Ovary (tissue), 7 donors: ENCODE measurements at regions not wholly inside any gene's neighbourhood (a gene's known extent, or its start where the extent isn't known, plus 50 kb on each side); places are given as distances from the start of the nearest gene placed in this dataset.

Experiments used
- DNase-seq, 5 donors: peaks; one replicate each; pipeline ENCODE4 v3.0.0-alpha.2; 2019 to 2020
- H3K27ac ChIP-seq, 2 donors: fragments of 200-600 bp; one replicate each; pipeline versions ENCODE4 v1.5.1 to v1.8.0; 2019 to 2022
- H3K27me3 ChIP-seq: fragments of 200-600 bp; one replicate; pipeline ENCODE4 v1.8.0; 2022
- H3K36me3 ChIP-seq: fragments of 200-600 bp; sonication (generic); one replicate; pipeline ENCODE4 v1.5.1; 2019
- H3K4me1 ChIP-seq: one replicate; pipeline ENCODE4 v1.8.1; 2013; ENCODE audit warnings: mild to moderate bottlenecking, moderate library complexity; ENCODE audit not compliant: insufficient read depth
- H3K4me3 ChIP-seq: fragments of 200-600 bp; sonication (generic); one replicate; pipeline ENCODE4 v1.5.1; 2017
- H3K9me3 ChIP-seq, 2 donors: fragments of 200-600 bp in 1 of 2; sonication (generic) in 1 of 2; one replicate each; pipeline versions ENCODE4 v1.5.1 to v1.8.1; 2013 to 2019; ENCODE audit warnings: mild to moderate bottlenecking in 1 of 2, moderate library complexity in 1 of 2
- CTCF ChIP-seq, 3 donors: fragments of 450-650 bp in 2 of 3; fragments of 200-600 bp in 1 of 3; IDR thresholded peaks; one replicate each; pipeline versions ENCODE4 v1.5.1 to v1.8.0; 2016 to 2022; ENCODE audit warnings: antibody characterized with exemption in 3 of 3, mild to moderate bottlenecking in 1 of 3
- EP300 ChIP-seq: sonication (generic); formaldehyde crosslinking; IDR thresholded peaks from one replicate; pipeline ENCODE4 v1.6.1; 2017; ENCODE audit warnings: antibody characterized with exemption
- POLR2A ChIP-seq: fragments of 450-650 bp; IDR thresholded peaks from one replicate; pipeline ENCODE4 v1.6.1; 2017; ENCODE audit warnings: antibody characterized with exemption, mild to moderate bottlenecking, moderate library complexity
- WGBS, 3 donors: extraction: QIAGEN DNeasy Blood & Tissue Kit in 1 of 3; methylation state at CpG; one replicate each; pipeline versions ENCODE4 v1.1.5 to v1.1.7; 2013 to 2017; 5-methylcytosine and 5-hydroxymethylcytosine counted together
- intact Hi-C, 4 donors: fragments of 100-400 bp; cut with DNase I; formaldehyde crosslinking; loops; one replicate each; pipeline versions ENCODE4 v1.11.0 to v1.15.1; 2022 to 2023
- donor health status: DM: no; HTN: no; CAD: no; lungs with moderate emphysema.
- donor health status: DM: no; HTN: no; CAD: no.
- donor health status: Bipolar disorder and iron deficiency.
- donor health status: DM: no; HTN: no; CAD: no.
- donor health status: DM: yes; HTN: yes; CAD: no.

- no peaks in the 10 kb centered on the region for H3K36me3 ChIP-seq
- no peaks in the 10 kb centered on the region for H3K27me3 ChIP-seq
- WGBS, 3 donors, result 49 to 57% (median 56%) methylated on average over 5 of the region's 5 CpGs
- no peak for DNase-seq
- TF ChIP-seq CTCF (IDR thresholded peaks at IDR 0.05) (no peak), POLR2A (no peak), EP300 (no peak)
- no peak overlapping the region for H3K4me3 ChIP-seq
- H3K4me1 ChIP-seq, result no peaks in the 10 kb centered on the region
- H3K27ac ChIP-seq, result no peak overlapping the region
- H3K9me3 ChIP-seq, result no peaks in the 10 kb centered on the region
- intact Hi-C loops, result no loop called here
These were observed 128.6 kb downstream of the SOD2 start for GRCh38 chr6:159564456-159564855.

DNA sequence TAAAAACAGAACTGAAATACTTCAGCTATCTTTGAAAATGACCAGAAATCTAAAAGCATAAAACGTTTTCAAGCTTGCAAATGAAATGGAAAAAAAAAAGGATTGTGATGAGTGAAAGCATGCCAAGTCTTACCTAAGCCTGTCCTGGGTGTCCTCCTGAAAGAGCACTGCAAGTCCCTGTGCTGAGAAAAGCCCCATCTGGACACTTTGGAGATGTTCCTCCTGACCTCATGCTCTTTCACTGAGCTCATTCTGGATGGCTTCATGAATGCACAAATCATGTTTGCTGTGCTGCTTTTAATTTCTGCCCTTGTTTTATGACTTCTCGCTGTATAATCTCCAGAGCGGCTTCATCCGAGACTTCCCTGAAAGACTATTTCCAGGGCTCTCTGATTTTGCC lies 136.0 kb downstream of the SOD2 start:
- no peak overlapping the region for H3K4me3 ChIP-seq
- no peaks in the 10 kb centered on the region for H3K36me3 ChIP-seq
- no peak overlapping the region for H3K27ac ChIP-seq
- no peaks in the 10 kb centered on the region for H3K4me1 ChIP-seq
- TF ChIP-seq CTCF (IDR thresholded peaks at IDR 0.05), result no peak
- no peak for TF ChIP-seq EP300
- TF ChIP-seq POLR2A, result no peak
- no peak for DNase-seq
- no peaks in the 10 kb centered on the region for H3K9me3 ChIP-seq
- WGBS, 3 donors, result 60 to 74% (median 72%) methylated on average over 4 of the region's 4 CpGs
- H3K27me3 ChIP-seq, result no peaks in the 10 kb centered on the region
- intact Hi-C loops, result no loop called here

DNA sequence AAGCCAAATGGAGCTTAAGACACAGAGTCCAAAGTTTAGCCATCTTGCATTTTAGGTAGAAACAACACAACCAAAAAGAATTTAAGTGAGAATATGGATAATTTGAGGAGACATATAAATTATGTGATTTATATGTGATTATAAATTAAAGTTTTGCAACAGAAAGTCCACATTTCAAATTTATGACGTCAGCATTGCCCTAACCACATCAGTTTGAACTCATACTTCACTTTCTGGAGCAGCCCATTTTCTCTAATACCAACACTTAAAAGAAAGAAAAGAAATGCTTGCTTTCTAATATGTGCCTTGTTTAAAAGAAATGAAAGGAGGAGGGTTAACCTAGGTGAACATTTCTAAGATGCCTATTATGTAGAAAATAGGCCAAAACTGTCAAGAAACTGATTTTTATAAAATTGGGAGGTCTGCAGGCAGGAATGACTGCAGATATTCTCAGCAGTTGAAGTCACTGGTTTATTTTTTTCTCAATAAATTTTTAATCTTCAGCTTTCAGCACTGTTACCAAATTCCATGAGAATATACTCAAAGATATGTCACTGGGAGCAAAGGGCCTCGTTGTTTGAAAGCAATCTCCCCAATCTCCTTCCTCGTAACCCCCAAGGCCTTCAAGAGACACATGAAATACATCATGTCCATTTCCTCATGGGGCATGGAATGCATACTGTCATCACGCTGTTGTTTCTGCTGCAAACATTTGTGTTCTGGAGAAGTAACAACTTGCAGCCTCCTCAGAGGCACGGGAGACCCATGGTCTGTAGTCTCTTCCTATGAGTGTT lies 137.8 kb downstream of the SOD2 start:
- H3K27ac ChIP-seq, result no peak overlapping the region
- 38 to 56% (median 54%) methylated on average over 5 of the region's 5 CpGs for WGBS, 3 donors
- TF ChIP-seq EP300, result no peak
- no peak for TF ChIP-seq POLR2A
- TF ChIP-seq CTCF (IDR thresholded peaks at IDR 0.05), result no peak
- H3K9me3 ChIP-seq, result no peaks in the 10 kb centered on the region
- no peak for DNase-seq
- intact Hi-C loops, result no loop called here
- no peaks in the 10 kb centered on the region for H3K36me3 ChIP-seq
- H3K27me3 ChIP-seq, result no peaks in the 10 kb centered on the region
- no peaks in the 10 kb centered on the region for H3K4me1 ChIP-seq
- H3K4me3 ChIP-seq, result no peak overlapping the region

DNA sequence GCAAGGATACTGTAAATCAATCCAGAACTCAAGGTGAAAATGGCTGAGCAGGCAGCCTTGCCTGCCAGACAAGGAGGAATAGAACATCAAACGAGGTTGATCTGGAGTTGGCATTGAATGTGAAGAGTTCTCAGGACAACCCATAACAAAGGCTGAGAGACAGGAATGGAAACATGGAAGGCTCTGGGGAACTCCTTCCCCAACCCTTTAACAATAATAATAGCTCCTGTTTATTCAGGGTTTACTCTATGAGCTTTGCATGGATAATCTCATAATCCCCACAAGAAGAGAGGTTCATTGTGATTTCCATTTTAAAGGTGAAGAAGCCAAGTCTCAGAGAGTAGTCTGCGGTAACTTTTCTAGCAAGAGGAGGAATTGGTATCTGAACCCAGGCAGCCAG lies 151.7 kb downstream of the SOD2 start:
- TF ChIP-seq EP300, result no peak
- TF ChIP-seq CTCF (IDR thresholded peaks at IDR 0.05), result no peak
- TF ChIP-seq POLR2A, result no peak
- Histone ChIP-seq H3K36me3 (no peaks in the 10 kb centered on the region), H3K9me3 (no peaks in the 10 kb centered on the region), H3K27me3 (no peaks in the 10 kb centered on the region), H3K4me3 (no peak overlapping the region), H3K27ac (no peak overlapping the region), H3K4me1 (no peaks in the 10 kb centered on the region)
- no peak for DNase-seq
- 61 to 63% (median 63%) methylated on average over 2 of the region's 2 CpGs for whole genome bisulfite sequencing, 3 donors
- intact Hi-C loops, result no loop called here
